ENCODE measurements at regions not wholly inside any gene's neighbourhood (a gene's known extent, or its start where the extent isn't known, plus 50 kb on each side); places are given as distances from the start of the nearest gene placed in this dataset.

GRCh38 chr14:71387753-71388152 lies 480.5 kb downstream of the PCNX1 start:
- H3K4me1 Mint-ChIP-seq (ENCODE audit: low read depth, unreplicated experiment), result peaks cover 2% of the 10 kb centered on the region
- H4K20me1 ChIP-seq (ENCODE audit: insufficient read depth, low read length), result peaks cover 17% of the 10 kb centered on the region
- no peak overlapping the region for H3K4me3 Mint-ChIP-seq (ENCODE audit: unreplicated experiment)
- no peaks in the 10 kb centered on the region for H3K4me1 ChIP-seq (ENCODE audit: insufficient read depth, low read length)
- H3K9me3 ChIP-seq (ENCODE audit: insufficient read depth, low read depth, low read length), result no peaks in the 10 kb centered on the region
- H2AFZ ChIP-seq (ENCODE audit: low read depth, low read length), result no peak overlapping the region
- no peak overlapping the region for H3K4me3 ChIP-seq (ENCODE audit: insufficient read depth, low read depth, low read length)
- no peaks in the 10 kb centered on the region for H3K27me3 ChIP-seq (ENCODE audit: insufficient read depth, low read length)
- no peak for FAIRE-seq
- H3K36me3 ChIP-seq (ENCODE audit: insufficient read depth, low read length), result no peaks in the 10 kb centered on the region
- TF ChIP-seq CTCF (IDR thresholded peaks at IDR 0.05; ENCODE audit: insufficient read depth, low read depth, low read length) (no peak), EZH2 (IDR thresholded peaks at IDR 0.05; ENCODE audit: insufficient read depth, low read length) (no peak)
- no peak overlapping the region for H3K9ac ChIP-seq (ENCODE audit: low read length)
- no peak for DNase-seq (ENCODE audit: low read depth)
- no peaks in the 10 kb centered on the region for H3K27me3 Mint-ChIP-seq (ENCODE audit: low read depth, unreplicated experiment)
- no peaks in the 10 kb centered on the region for H3K9me3 Mint-ChIP-seq (ENCODE audit: unreplicated experiment)
- no peak overlapping the region for H3K4me2 ChIP-seq (ENCODE audit: low read length)
- peaks cover 2% of the 10 kb centered on the region for H3K36me3 Mint-ChIP-seq (ENCODE audit: low read depth, unreplicated experiment)
- no peak overlapping the region for H3K27ac ChIP-seq (ENCODE audit: low read depth, low read length)
- H3K79me2 ChIP-seq (ENCODE audit: insufficient read depth, low read length), result peaks cover 77% of the 10 kb centered on the region
- no peak overlapping the region for H3K27ac Mint-ChIP-seq (ENCODE audit: unreplicated experiment)

GRCh38 chr14:71388336-71388735 lies 481.1 kb downstream of the PCNX1 start:
- H3K9me3 ChIP-seq (ENCODE audit: insufficient read depth, low read depth, low read length), result no peaks in the 10 kb centered on the region
- DNase-seq (ENCODE audit: low read depth) (no peak), FAIRE-seq (peak; percentile 9)
- H3K36me3 ChIP-seq (ENCODE audit: insufficient read depth, low read length), result no peaks in the 10 kb centered on the region
- H3K27me3 ChIP-seq (ENCODE audit: insufficient read depth, low read length), result no peaks in the 10 kb centered on the region
- H3K79me2 ChIP-seq (ENCODE audit: insufficient read depth, low read length), result peaks cover 77% of the 10 kb centered on the region
- Mint-ChIP-seq H3K4me3 (ENCODE audit: unreplicated experiment) (no peak overlapping the region), H3K27ac (ENCODE audit: unreplicated experiment) (no peak overlapping the region), H3K4me1 (ENCODE audit: low read depth, unreplicated experiment) (peaks cover 2% of the 10 kb centered on the region), H3K9me3 (ENCODE audit: unreplicated experiment) (no peaks in the 10 kb centered on the region), H3K36me3 (ENCODE audit: low read depth, unreplicated experiment) (peaks cover 2% of the 10 kb centered on the region), H3K27me3 (ENCODE audit: low read depth, unreplicated experiment) (no peaks in the 10 kb centered on the region)
- TF ChIP-seq CTCF (IDR thresholded peaks at IDR 0.05; ENCODE audit: insufficient read depth, low read depth, low read length), result no peak
- no peak for TF ChIP-seq EZH2 (IDR thresholded peaks at IDR 0.05; ENCODE audit: insufficient read depth, low read length)
- no peaks in the 10 kb centered on the region for H3K4me1 ChIP-seq (ENCODE audit: insufficient read depth, low read length)
- H4K20me1 ChIP-seq (ENCODE audit: insufficient read depth, low read length), result peaks cover 17% of the 10 kb centered on the region
- no peak overlapping the region for H2AFZ ChIP-seq (ENCODE audit: low read depth, low read length)
- H3K9ac ChIP-seq (ENCODE audit: low read length), result no peak overlapping the region
- no peak overlapping the region for H3K4me3 ChIP-seq (ENCODE audit: insufficient read depth, low read depth, low read length)
- H3K4me2 ChIP-seq (ENCODE audit: low read length), result no peak overlapping the region
- no peak overlapping the region for H3K27ac ChIP-seq (ENCODE audit: low read depth, low read length)

- DNase-seq (ENCODE audit: low read depth) (no peak), FAIRE-seq (no peak)
- peaks cover 2% of the 10 kb centered on the region for H3K4me1 Mint-ChIP-seq (ENCODE audit: low read depth, unreplicated experiment)
- H3K4me2 ChIP-seq (ENCODE audit: low read length), result no peak overlapping the region
- H3K4me1 ChIP-seq (ENCODE audit: insufficient read depth, low read length), result no peaks in the 10 kb centered on the region
- H3K27me3 ChIP-seq (ENCODE audit: insufficient read depth, low read length), result no peaks in the 10 kb centered on the region
- H3K36me3 ChIP-seq (ENCODE audit: insufficient read depth, low read length), result no peaks in the 10 kb centered on the region
- H3K27me3 Mint-ChIP-seq (ENCODE audit: low read depth, unreplicated experiment), result no peaks in the 10 kb centered on the region
- TF ChIP-seq EZH2 (IDR thresholded peaks at IDR 0.05; ENCODE audit: insufficient read depth, low read length), result no peak
- no peak for TF ChIP-seq CTCF (IDR thresholded peaks at IDR 0.05; ENCODE audit: insufficient read depth, low read depth, low read length)
- no peak overlapping the region for H3K9ac ChIP-seq (ENCODE audit: low read length)
- no peak overlapping the region for H2AFZ ChIP-seq (ENCODE audit: low read depth, low read length)
- H4K20me1 ChIP-seq (ENCODE audit: insufficient read depth, low read length), result peaks cover 19% of the 10 kb centered on the region
- no peak overlapping the region for H3K27ac Mint-ChIP-seq (ENCODE audit: unreplicated experiment)
- no peak overlapping the region for H3K4me3 ChIP-seq (ENCODE audit: insufficient read depth, low read depth, low read length)
- H3K36me3 Mint-ChIP-seq (ENCODE audit: low read depth, unreplicated experiment), result peaks cover 2% of the 10 kb centered on the region
- H3K27ac ChIP-seq (ENCODE audit: low read depth, low read length), result no peak overlapping the region
- no peaks in the 10 kb centered on the region for H3K9me3 Mint-ChIP-seq (ENCODE audit: unreplicated experiment)
- no peak overlapping the region for H3K4me3 Mint-ChIP-seq (ENCODE audit: unreplicated experiment)
- H3K9me3 ChIP-seq (ENCODE audit: insufficient read depth, low read depth, low read length), result no peaks in the 10 kb centered on the region
- peaks cover 77% of the 10 kb centered on the region for H3K79me2 ChIP-seq (ENCODE audit: insufficient read depth, low read length)
Measured at GRCh38 chr14:71388862-71389261, 481.6 kb downstream of the PCNX1 start.
